WTC11 (cell line): ENCODE measurements at regions not wholly inside any gene's neighbourhood (a gene's known extent, or its start where the extent isn't known, plus 50 kb on each side); places are given as distances from the start of the nearest gene placed in this dataset.

Experiments used
- ATAC-seq: fragments of 200-7000 bp; cut with Tn5 transposase; 2 replicates; pipeline ENCODE4 v1.10.0; 2021; ENCODE audit warnings: mild to moderate bottlenecking, moderate library complexity
- CTCF ChIA-PET: fragments of 300-600 bp; sonication (Branson Sonifier 250); formaldehyde crosslinking; loops from one replicate; lab custom pipeline; 2021; ENCODE audit warnings: antibody characterized with exemption; lab: Charles Lee
- POLR2A ChIA-PET: fragments of 350-600 bp; sonication (Branson Sonifier 250); formaldehyde crosslinking; loops from one replicate; lab custom pipeline; 2021; ENCODE audit warnings: antibody characterized with exemption; lab: Charles Lee
- DNase-seq: peaks from one replicate; pipeline ENCODE4 v3.0.0; 2021; ENCODE audit warnings: low spot score
- H3K27ac Mint-ChIP-seq: 2 replicates; pipeline ENCODE4 v1.8.0; 2021; ENCODE audit warnings: mixed read lengths
- H3K27me3 Mint-ChIP-seq: 2 replicates; pipeline ENCODE4 v1.8.0; 2021; ENCODE audit warnings: low read depth, mild to moderate bottlenecking, moderate library complexity, mixed read lengths
- H3K36me3 Mint-ChIP-seq: 2 replicates; pipeline ENCODE4 v1.8.0; 2021; ENCODE audit warnings: mixed read lengths
- H3K4me1 Mint-ChIP-seq: 2 replicates; pipeline ENCODE4 v1.8.0; 2022; ENCODE audit warnings: mixed read lengths
- H3K4me3 Mint-ChIP-seq: 2 replicates; pipeline ENCODE4 v1.8.0; 2021; ENCODE audit warnings: mild to moderate bottlenecking, moderate library complexity, mixed read lengths
- H3K9me3 Mint-ChIP-seq: 2 replicates; pipeline ENCODE4 v1.8.0; 2021; ENCODE audit warnings: mixed read lengths
- GABPB1 ChIP-seq: sonication (generic); formaldehyde crosslinking; IDR thresholded peaks from 2 replicates; pipeline ENCODE4 v1.8.1; 2023; ENCODE audit warnings: mild to moderate bottlenecking, missing genetic modification reagents
- OVOL2 ChIP-seq: fragments of 250-450 bp; sonication (Bioruptor Pico); IDR thresholded peaks from 2 replicates; pipeline ENCODE4 v1.9.0; 2021; ENCODE audit warnings: mild to moderate bottlenecking, borderline replicate concordance
- TP53 ChIP-seq: sonication (generic); formaldehyde crosslinking; IDR thresholded peaks from 2 replicates; pipeline ENCODE4 v1.8.1; 2023; ENCODE audit warnings: mild to moderate bottlenecking, missing genetic modification reagents
- ZBTB21 ChIP-seq: sonication (generic); formaldehyde crosslinking; IDR thresholded peaks from 2 replicates; pipeline ENCODE4 v1.8.1; 2023; ENCODE audit warnings: mild to moderate bottlenecking, missing genetic modification reagents, borderline replicate concordance
- ZNF219 ChIP-seq: sonication (generic); formaldehyde crosslinking; IDR thresholded peaks from 2 replicates; pipeline ENCODE4 v1.8.0; 2023; ENCODE audit warnings: missing genetic modification reagents, mild to moderate bottlenecking, borderline replicate concordance
- TF ChIP-seq, protein P1 (sequence below): sonication (generic); formaldehyde crosslinking; IDR thresholded peaks from 2 replicates; pipeline ENCODE4 v1.8.1; 2022; ENCODE audit warnings: low read depth, missing genetic modification reagents, borderline replicate concordance
- TF ChIP-seq, protein P2 (sequence below): fragments of 250-450 bp; sonication (Bioruptor Pico); IDR thresholded peaks from 2 replicates; pipeline ENCODE4 v1.9.0; 2021; ENCODE audit warnings: mild to moderate bottlenecking
- TF ChIP-seq, protein P3 (sequence below): sonication (generic); formaldehyde crosslinking; IDR thresholded peaks from 2 replicates; pipeline ENCODE4 v1.8.1; 2022; ENCODE audit warnings: low read depth, mild to moderate bottlenecking, moderate library complexity, missing genetic modification reagents, borderline replicate concordance
- TF ChIP-seq, protein P4 (sequence below): sonication (generic); formaldehyde crosslinking; IDR thresholded peaks from 2 replicates; pipeline ENCODE4 v1.8.1; 2022; ENCODE audit warnings: missing genetic modification reagents, borderline replicate concordance
- TF ChIP-seq, protein P5 (sequence below): sonication (generic); formaldehyde crosslinking; IDR thresholded peaks from 2 replicates; pipeline ENCODE4 v1.8.0; 2022; ENCODE audit warnings: mild to moderate bottlenecking, missing genetic modification reagents
- TF ChIP-seq, protein P6 (sequence below): sonication (generic); formaldehyde crosslinking; IDR thresholded peaks from 2 replicates; pipeline ENCODE4 v1.8.1; 2023; ENCODE audit warnings: mild to moderate bottlenecking, missing genetic modification reagents
- TF ChIP-seq, protein P7 (sequence below): sonication (generic); formaldehyde crosslinking; IDR thresholded peaks from 2 replicates; pipeline ENCODE4 v1.8.1; 2022; ENCODE audit warnings: mild to moderate bottlenecking, missing genetic modification reagents, moderate library complexity, borderline replicate concordance
- TF ChIP-seq, protein P8 (sequence below): sonication (generic); formaldehyde crosslinking; conservative IDR thresholded peaks from 2 replicates; pipeline ENCODE4 v1.8.1; 2022; ENCODE audit warnings: mild to moderate bottlenecking, missing genetic modification reagents
- TF ChIP-seq, protein P9 (sequence below): sonication (generic); formaldehyde crosslinking; IDR thresholded peaks from 2 replicates; pipeline ENCODE4 v1.8.0; 2023; ENCODE audit warnings: missing genetic modification reagents
- TF ChIP-seq, protein P10 (sequence below): fragments of 250-450 bp; sonication (Bioruptor Pico); IDR thresholded peaks from 2 replicates; pipeline ENCODE4 v1.9.0; 2021; ENCODE audit warnings: mild to moderate bottlenecking, borderline replicate concordance

DNA sequence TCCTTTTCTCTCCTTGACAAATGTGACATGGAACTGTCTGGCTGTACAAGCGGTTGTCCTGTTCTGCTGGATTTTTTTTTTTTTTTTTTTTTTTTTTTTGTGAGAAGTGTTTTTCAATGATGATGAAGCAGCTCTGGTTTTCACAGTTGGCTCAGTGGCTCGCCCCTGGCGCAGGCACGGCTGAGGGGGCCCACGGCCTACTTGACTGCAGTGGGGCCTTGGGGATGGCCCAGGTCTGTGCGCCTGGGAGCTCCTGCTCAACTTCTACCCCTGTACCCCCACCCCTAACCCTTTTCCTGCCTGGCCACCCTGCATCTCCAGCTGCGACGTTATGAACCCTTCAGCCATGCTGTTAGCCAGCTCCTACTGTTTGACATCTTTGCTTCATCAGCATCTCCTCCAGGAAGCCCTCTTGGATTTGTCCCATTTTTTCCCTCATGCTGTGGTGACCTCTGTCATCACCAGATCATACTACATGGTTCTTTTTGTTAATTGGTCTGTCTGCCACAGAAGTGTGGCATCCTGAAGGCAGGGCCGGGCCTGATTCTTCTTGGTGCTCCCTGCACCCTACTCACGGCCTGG is 167.9 kb downstream of the INHBB start:
- CTCF ChIA-PET, result interaction anchor here (0.7 to 2.3 kb wide), 10 partner anchors 8 to 246 kb away, joined by 3 to 12 read pairs (median 4); no protein-coding TSS in a partner anchor
- Mint-ChIP-seq H3K27me3 (peaks cover 37% of the 10 kb centered on the region), H3K4me3 (no peak overlapping the region)

DNA sequence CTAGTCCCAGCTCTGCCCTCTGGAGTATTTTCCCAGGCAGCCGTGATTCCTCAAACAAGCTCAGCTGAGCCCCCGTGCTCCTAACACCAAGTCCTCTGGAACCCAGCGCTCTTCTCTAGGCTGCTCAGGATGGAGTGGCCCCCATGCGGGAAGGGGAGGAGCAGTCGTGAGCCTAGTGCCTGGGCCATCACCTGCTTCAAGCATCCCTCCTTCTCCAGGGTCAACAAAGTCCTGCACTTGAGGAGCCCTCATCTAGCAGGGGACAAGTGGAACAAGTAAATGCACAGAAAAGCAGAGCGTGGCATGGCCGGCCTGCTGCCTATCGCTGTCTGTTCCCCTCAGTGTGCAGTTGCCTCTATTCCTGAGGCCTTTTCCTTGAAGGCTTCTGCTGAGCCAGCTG is 168.6 kb downstream of the INHBB start:
- H3K27me3 Mint-ChIP-seq, result peaks cover 42% of the 10 kb centered on the region
- peaks cover 4% of the 10 kb centered on the region; the same call in 1 of the 2 replicates for H3K4me1 Mint-ChIP-seq
- ChIA-PET POLR2A (no interaction called here), CTCF (interaction anchor here (1.1 to 1.2 kb wide), 5 partner anchors 20 to 171 kb away, joined by 3 to 6 read pairs (median 4); no protein-coding TSS in a partner anchor)
- no peak overlapping the region for H3K27ac Mint-ChIP-seq
- no peak overlapping the region for H3K4me3 Mint-ChIP-seq
- ATAC-seq, result peak; percentile 19; the same call in 1 of the 2 replicates
- H3K9me3 Mint-ChIP-seq, result no peaks in the 10 kb centered on the region
- DNase-seq, result no peak
- H3K36me3 Mint-ChIP-seq, result no peaks in the 10 kb centered on the region
- TF ChIP-seq, protein P1, sequence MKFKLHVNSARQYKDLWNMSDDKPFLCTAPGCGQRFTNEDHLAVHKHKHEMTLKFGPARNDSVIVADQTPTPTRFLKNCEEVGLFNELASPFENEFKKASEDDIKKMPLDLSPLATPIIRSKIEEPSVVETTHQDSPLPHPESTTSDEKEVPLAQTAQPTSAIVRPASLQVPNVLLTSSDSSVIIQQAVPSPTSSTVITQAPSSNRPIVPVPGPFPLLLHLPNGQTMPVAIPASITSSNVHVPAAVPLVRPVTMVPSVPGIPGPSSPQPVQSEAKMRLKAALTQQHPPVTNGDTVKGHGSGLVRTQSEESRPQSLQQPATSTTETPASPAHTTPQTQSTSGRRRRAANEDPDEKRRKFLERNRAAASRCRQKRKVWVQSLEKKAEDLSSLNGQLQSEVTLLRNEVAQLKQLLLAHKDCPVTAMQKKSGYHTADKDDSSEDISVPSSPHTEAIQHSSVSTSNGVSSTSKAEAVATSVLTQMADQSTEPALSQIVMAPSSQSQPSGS (CRISPR knock-in tag), result no peak
- TF ChIP-seq, protein P2, sequence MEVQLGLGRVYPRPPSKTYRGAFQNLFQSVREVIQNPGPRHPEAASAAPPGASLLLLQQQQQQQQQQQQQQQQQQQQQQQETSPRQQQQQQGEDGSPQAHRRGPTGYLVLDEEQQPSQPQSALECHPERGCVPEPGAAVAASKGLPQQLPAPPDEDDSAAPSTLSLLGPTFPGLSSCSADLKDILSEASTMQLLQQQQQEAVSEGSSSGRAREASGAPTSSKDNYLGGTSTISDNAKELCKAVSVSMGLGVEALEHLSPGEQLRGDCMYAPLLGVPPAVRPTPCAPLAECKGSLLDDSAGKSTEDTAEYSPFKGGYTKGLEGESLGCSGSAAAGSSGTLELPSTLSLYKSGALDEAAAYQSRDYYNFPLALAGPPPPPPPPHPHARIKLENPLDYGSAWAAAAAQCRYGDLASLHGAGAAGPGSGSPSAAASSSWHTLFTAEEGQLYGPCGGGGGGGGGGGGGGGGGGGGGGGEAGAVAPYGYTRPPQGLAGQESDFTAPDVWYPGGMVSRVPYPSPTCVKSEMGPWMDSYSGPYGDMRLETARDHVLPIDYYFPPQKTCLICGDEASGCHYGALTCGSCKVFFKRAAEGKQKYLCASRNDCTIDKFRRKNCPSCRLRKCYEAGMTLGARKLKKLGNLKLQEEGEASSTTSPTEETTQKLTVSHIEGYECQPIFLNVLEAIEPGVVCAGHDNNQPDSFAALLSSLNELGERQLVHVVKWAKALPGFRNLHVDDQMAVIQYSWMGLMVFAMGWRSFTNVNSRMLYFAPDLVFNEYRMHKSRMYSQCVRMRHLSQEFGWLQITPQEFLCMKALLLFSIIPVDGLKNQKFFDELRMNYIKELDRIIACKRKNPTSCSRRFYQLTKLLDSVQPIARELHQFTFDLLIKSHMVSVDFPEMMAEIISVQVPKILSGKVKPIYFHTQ (CRISPR knock-in tag), result no peak
- no peak for TF ChIP-seq GABPB1
- TF ChIP-seq, protein P3, sequence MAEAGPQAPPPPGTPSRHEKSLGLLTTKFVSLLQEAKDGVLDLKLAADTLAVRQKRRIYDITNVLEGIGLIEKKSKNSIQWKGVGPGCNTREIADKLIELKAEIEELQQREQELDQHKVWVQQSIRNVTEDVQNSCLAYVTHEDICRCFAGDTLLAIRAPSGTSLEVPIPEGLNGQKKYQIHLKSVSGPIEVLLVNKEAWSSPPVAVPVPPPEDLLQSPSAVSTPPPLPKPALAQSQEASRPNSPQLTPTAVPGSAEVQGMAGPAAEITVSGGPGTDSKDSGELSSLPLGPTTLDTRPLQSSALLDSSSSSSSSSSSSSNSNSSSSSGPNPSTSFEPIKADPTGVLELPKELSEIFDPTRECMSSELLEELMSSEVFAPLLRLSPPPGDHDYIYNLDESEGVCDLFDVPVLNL (CRISPR knock-in tag), result no peak

More for the DNA sequence above, 167.9 kb downstream of the INHBB start:
- POLR2A ChIA-PET, result no interaction called here
- H3K4me1 Mint-ChIP-seq, result peaks cover 4% of the 10 kb centered on the region; the same call in 1 of the 2 replicates
- ATAC-seq, result no peak
- H3K36me3 Mint-ChIP-seq, result no peaks in the 10 kb centered on the region
- TF ChIP-seq OVOL2 (no peak), TP53 (CRISPR knock-in tag) (no peak), ZNF219 (CRISPR knock-in tag) (no peak), ZBTB21 (no peak)
- TF ChIP-seq, protein P4, sequence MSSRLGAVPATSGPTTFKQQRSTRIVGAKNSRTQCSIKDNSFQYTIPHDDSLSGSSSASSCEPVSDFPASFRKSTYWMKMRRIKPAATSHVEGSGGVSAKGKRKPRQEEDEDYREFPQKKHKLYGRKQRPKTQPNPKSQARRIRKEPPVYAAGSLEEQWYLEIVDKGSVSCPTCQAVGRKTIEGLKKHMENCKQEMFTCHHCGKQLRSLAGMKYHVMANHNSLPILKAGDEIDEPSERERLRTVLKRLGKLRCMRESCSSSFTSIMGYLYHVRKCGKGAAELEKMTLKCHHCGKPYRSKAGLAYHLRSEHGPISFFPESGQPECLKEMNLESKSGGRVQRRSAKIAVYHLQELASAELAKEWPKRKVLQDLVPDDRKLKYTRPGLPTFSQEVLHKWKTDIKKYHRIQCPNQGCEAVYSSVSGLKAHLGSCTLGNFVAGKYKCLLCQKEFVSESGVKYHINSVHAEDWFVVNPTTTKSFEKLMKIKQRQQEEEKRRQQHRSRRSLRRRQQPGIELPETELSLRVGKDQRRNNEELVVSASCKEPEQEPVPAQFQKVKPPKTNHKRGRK, result no peak
- TF ChIP-seq, protein P5, sequence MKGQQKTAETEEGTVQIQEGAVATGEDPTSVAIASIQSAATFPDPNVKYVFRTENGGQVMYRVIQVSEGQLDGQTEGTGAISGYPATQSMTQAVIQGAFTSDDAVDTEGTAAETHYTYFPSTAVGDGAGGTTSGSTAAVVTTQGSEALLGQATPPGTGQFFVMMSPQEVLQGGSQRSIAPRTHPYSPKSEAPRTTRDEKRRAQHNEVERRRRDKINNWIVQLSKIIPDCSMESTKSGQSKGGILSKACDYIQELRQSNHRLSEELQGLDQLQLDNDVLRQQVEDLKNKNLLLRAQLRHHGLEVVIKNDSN (CRISPR knock-in tag), result no peak
- TF ChIP-seq, protein P6, sequence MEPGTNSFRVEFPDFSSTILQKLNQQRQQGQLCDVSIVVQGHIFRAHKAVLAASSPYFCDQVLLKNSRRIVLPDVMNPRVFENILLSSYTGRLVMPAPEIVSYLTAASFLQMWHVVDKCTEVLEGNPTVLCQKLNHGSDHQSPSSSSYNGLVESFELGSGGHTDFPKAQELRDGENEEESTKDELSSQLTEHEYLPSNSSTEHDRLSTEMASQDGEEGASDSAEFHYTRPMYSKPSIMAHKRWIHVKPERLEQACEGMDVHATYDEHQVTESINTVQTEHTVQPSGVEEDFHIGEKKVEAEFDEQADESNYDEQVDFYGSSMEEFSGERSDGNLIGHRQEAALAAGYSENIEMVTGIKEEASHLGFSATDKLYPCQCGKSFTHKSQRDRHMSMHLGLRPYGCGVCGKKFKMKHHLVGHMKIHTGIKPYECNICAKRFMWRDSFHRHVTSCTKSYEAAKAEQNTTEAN (CRISPR knock-in tag), result no peak
- TF ChIP-seq, protein P7, sequence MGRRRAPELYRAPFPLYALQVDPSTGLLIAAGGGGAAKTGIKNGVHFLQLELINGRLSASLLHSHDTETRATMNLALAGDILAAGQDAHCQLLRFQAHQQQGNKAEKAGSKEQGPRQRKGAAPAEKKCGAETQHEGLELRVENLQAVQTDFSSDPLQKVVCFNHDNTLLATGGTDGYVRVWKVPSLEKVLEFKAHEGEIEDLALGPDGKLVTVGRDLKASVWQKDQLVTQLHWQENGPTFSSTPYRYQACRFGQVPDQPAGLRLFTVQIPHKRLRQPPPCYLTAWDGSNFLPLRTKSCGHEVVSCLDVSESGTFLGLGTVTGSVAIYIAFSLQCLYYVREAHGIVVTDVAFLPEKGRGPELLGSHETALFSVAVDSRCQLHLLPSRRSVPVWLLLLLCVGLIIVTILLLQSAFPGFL (CRISPR knock-in tag), result no peak
- TF ChIP-seq, protein P8, sequence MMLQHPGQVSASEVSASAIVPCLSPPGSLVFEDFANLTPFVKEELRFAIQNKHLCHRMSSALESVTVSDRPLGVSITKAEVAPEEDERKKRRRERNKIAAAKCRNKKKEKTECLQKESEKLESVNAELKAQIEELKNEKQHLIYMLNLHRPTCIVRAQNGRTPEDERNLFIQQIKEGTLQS (CRISPR knock-in tag), result no peak
- TF ChIP-seq, protein P9, sequence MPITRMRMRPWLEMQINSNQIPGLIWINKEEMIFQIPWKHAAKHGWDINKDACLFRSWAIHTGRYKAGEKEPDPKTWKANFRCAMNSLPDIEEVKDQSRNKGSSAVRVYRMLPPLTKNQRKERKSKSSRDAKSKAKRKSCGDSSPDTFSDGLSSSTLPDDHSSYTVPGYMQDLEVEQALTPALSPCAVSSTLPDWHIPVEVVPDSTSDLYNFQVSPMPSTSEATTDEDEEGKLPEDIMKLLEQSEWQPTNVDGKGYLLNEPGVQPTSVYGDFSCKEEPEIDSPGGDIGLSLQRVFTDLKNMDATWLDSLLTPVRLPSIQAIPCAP (CRISPR knock-in tag), result no peak
- TF ChIP-seq, protein P10, sequence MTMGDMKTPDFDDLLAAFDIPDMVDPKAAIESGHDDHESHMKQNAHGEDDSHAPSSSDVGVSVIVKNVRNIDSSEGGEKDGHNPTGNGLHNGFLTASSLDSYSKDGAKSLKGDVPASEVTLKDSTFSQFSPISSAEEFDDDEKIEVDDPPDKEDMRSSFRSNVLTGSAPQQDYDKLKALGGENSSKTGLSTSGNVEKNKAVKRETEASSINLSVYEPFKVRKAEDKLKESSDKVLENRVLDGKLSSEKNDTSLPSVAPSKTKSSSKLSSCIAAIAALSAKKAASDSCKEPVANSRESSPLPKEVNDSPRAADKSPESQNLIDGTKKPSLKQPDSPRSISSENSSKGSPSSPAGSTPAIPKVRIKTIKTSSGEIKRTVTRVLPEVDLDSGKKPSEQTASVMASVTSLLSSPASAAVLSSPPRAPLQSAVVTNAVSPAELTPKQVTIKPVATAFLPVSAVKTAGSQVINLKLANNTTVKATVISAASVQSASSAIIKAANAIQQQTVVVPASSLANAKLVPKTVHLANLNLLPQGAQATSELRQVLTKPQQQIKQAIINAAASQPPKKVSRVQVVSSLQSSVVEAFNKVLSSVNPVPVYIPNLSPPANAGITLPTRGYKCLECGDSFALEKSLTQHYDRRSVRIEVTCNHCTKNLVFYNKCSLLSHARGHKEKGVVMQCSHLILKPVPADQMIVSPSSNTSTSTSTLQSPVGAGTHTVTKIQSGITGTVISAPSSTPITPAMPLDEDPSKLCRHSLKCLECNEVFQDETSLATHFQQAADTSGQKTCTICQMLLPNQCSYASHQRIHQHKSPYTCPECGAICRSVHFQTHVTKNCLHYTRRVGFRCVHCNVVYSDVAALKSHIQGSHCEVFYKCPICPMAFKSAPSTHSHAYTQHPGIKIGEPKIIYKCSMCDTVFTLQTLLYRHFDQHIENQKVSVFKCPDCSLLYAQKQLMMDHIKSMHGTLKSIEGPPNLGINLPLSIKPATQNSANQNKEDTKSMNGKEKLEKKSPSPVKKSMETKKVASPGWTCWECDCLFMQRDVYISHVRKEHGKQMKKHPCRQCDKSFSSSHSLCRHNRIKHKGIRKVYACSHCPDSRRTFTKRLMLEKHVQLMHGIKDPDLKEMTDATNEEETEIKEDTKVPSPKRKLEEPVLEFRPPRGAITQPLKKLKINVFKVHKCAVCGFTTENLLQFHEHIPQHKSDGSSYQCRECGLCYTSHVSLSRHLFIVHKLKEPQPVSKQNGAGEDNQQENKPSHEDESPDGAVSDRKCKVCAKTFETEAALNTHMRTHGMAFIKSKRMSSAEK (CRISPR knock-in tag), result no peak
- H3K9me3 Mint-ChIP-seq, result no peaks in the 10 kb centered on the region
- H3K27ac Mint-ChIP-seq, result no peak overlapping the region
- DNase-seq, result no peak
